Chondrocyte (in vitro differentiated cells): ENCODE measurements at regions not wholly inside any gene's neighbourhood (a gene's known extent, or its start where the extent isn't known, plus 50 kb on each side); places are given as distances from the start of the nearest gene placed in this dataset.
"Not testable (repeated sequence)": the region's sequence is repeated elsewhere in the genome, so short reads cannot be mapped to it uniquely, and the experiment has no call there.

ENCODE experiments used
- DNase-seq: peaks from one replicate; pipeline ENCODE4 v3.0.0; 2021; ENCODE audit warnings: mixed read lengths, low spot score
- H3K27ac Mint-ChIP-seq: one replicate; pipeline ENCODE4 v1.8.0; 2021; ENCODE audit warnings: mild to moderate bottlenecking, moderate library complexity, mixed read lengths; ENCODE audit not compliant: unreplicated experiment
- H3K27me3 Mint-ChIP-seq: 2 replicates; pipeline ENCODE4 v1.8.0; 2021; ENCODE audit warnings: low read depth, mixed read lengths
- H3K36me3 Mint-ChIP-seq: 2 replicates; pipeline ENCODE4 v1.8.0; 2021; ENCODE audit warnings: low read depth, mixed read lengths
- H3K4me1 Mint-ChIP-seq: 2 replicates; pipeline ENCODE4 v1.8.0; 2021; ENCODE audit warnings: low read depth, mild to moderate bottlenecking, mixed read lengths
- H3K4me3 Mint-ChIP-seq: one replicate; pipeline ENCODE4 v1.8.0; 2021; ENCODE audit warnings: mild to moderate bottlenecking, moderate library complexity, mixed read lengths; ENCODE audit not compliant: unreplicated experiment
- H3K9me3 Mint-ChIP-seq: 2 replicates; pipeline ENCODE4 v1.8.0; 2021; ENCODE audit warnings: low read depth, mixed read lengths
- CTCF ChIP-seq: fragments of 200-600 bp; sonication (generic); IDR thresholded peaks from 2 replicates; pipeline ENCODE4 v1.5.0; 2021; ENCODE audit warnings: antibody characterized with exemption, mild to moderate bottlenecking, moderate library complexity

- Mint-ChIP-seq H3K4me1 (peaks cover 15% of the 10 kb centered on the region), H3K27me3 (peaks cover 56% of the 10 kb centered on the region)
- peak; percentile 72 for TF ChIP-seq CTCF
- H3K9me3 Mint-ChIP-seq, H3K36me3 Mint-ChIP-seq, H3K4me3 Mint-ChIP-seq, DNase-seq, H3K27ac Mint-ChIP-seq: not testable (repeated sequence)
These were observed 135.1 kb upstream of the DUSP22 start for GRCh38 chr6:157176-157575.

- H3K4me3 Mint-ChIP-seq, H3K27ac Mint-ChIP-seq, DNase-seq, H3K9me3 Mint-ChIP-seq, H3K36me3 Mint-ChIP-seq: not testable (repeated sequence)
- Mint-ChIP-seq H3K4me1 (peaks cover 11% of the 10 kb centered on the region), H3K27me3 (peaks cover 42% of the 10 kb centered on the region)
These were observed 130.6 kb upstream of the DUSP22 start for GRCh38 chr6:161657-162056.

GRCh38 chr6:164720-165119 lies 127.6 kb upstream of the DUSP22 start:
- DNase-seq = no peak
- no peak for TF ChIP-seq CTCF
- Mint-ChIP-seq H3K27me3 (peaks cover 26% of the 10 kb centered on the region), H3K4me1 (peaks cover 11% of the 10 kb centered on the region), H3K4me3 (no peak overlapping the region), H3K27ac (no peak overlapping the region), H3K36me3 (peaks cover 2% of the 10 kb centered on the region), H3K9me3 (no peaks in the 10 kb centered on the region)

GRCh38 chr6:165263-165662 lies 127.0 kb upstream of the DUSP22 start:
- Mint-ChIP-seq H3K36me3 (peaks cover under 1% of the 10 kb centered on the region), H3K4me3 (no peak overlapping the region), H3K9me3 (no peaks in the 10 kb centered on the region), H3K4me1 (peaks cover 11% of the 10 kb centered on the region), H3K27ac (no peak overlapping the region), H3K27me3 (peaks cover 26% of the 10 kb centered on the region)
- TF ChIP-seq CTCF = no peak
- DNase-seq = no peak

GRCh38 chr6:165906-166305 lies 126.4 kb upstream of the DUSP22 start:
- Mint-ChIP-seq H3K4me3 (no peak overlapping the region), H3K4me1 (peaks cover 11% of the 10 kb centered on the region), H3K27me3 (peaks cover 26% of the 10 kb centered on the region), H3K27ac (no peak overlapping the region), H3K9me3 (no peaks in the 10 kb centered on the region), H3K36me3 (no peaks in the 10 kb centered on the region)
- TF ChIP-seq CTCF = no peak
- no peak for DNase-seq

- no peak for DNase-seq
- no peak overlapping the region for H3K27ac Mint-ChIP-seq
- peaks cover 11% of the 10 kb centered on the region for H3K4me1 Mint-ChIP-seq
- peak; percentile 88 for TF ChIP-seq CTCF
- peaks cover 9% of the 10 kb centered on the region for H3K9me3 Mint-ChIP-seq
- H3K36me3 Mint-ChIP-seq = no peaks in the 10 kb centered on the region
- H3K4me3 Mint-ChIP-seq = no peak overlapping the region
- H3K27me3 Mint-ChIP-seq = peaks cover 30% of the 10 kb centered on the region
These were observed 123.3 kb upstream of the DUSP22 start for GRCh38 chr6:168865-169455.
